Activated CD8-positive, alpha-beta T cell treated with anti-CD3 and anti-CD28 coated beads for 36 hours (primary cell): ENCODE measurements at regions not wholly inside any gene's neighbourhood (a gene's known extent, or its start where the extent isn't known, plus 50 kb on each side); places are given as distances from the start of the nearest gene placed in this dataset.

Experiments used
- ATAC-seq: fragments of 200-7000 bp; cut with Tn5 transposase; one replicate; pipeline ENCODE4 v1.10.0; 2021; ENCODE audit warnings: mild to moderate bottlenecking, moderate library complexity
- CTCF ChIA-PET: fragments of 350-600 bp; sonication (Branson Sonifier 250); formaldehyde crosslinking; loops from one replicate; lab custom pipeline; 2021; ENCODE audit warnings: antibody characterized with exemption; lab: Charles Lee
- POLR2A ChIA-PET: fragments of 350-600 bp; sonication (Branson Sonifier 250); formaldehyde crosslinking; loops from one replicate; lab custom pipeline; 2021; ENCODE audit warnings: antibody characterized with exemption; lab: Charles Lee
- DNase-seq: peaks from one replicate; pipeline ENCODE4 v3.0.0-alpha.2; 2020
- H3K27ac Mint-ChIP-seq: one replicate; pipeline ENCODE4 v1.8.0; 2021; ENCODE audit warnings: mild to moderate bottlenecking, mixed read lengths
- H3K27me3 Mint-ChIP-seq: one replicate; pipeline ENCODE4 v1.8.0; 2021; ENCODE audit warnings: mixed read lengths
- H3K36me3 Mint-ChIP-seq: one replicate; pipeline ENCODE4 v1.8.0; 2021; ENCODE audit warnings: low read depth, mixed read lengths
- H3K4me1 Mint-ChIP-seq: one replicate; pipeline ENCODE4 v1.8.0; 2021; ENCODE audit warnings: low read depth, mixed read lengths
- H3K4me3 Mint-ChIP-seq: one replicate; pipeline ENCODE4 v1.8.0; 2021; ENCODE audit warnings: mild to moderate bottlenecking, moderate library complexity, mixed read lengths
- H3K9me3 Mint-ChIP-seq: one replicate; pipeline ENCODE4 v1.8.0; 2021; ENCODE audit warnings: mixed read lengths
- intact Hi-C: fragments of 100-400 bp; cut with micrococcal nuclease; formaldehyde crosslinking; loops from one replicate; pipeline ENCODE4 v1.10.0; 2022
- TF ChIP-seq, protein P1 (sequence below): fragments of 200-600 bp; IDR thresholded peaks from one replicate; pipeline ENCODE4 v1.8.0; 2022; ENCODE audit warnings: antibody characterized with exemption, mild to moderate bottlenecking

DNA sequence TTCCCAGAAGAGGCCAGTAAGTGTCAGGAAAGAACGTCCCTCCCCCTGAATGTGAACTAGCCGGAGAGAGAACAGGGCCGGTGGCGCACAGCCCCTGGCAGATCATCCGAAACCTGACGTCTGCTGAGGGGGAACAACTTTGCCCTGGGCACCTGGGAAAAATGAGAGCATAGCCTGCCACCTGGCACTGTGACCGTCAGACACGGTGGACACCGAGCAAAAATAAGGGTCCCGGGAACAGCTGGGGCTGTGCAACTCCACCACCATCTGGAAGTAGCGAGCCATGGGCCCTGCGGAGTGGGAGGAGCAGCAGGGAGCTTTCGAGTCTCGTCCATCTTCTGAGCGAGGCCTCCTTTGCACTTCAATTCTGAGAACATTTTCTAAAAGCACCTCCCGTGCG is 110.8 kb downstream of the EDN3 start:
- CTCF ChIA-PET = no interaction called here
- no peaks in the 10 kb centered on the region for H3K4me1 Mint-ChIP-seq
- H3K27ac Mint-ChIP-seq = no peak overlapping the region
- intact Hi-C loops = no loop called here
- H3K9me3 Mint-ChIP-seq = no peaks in the 10 kb centered on the region
- TF ChIP-seq, protein P1, sequence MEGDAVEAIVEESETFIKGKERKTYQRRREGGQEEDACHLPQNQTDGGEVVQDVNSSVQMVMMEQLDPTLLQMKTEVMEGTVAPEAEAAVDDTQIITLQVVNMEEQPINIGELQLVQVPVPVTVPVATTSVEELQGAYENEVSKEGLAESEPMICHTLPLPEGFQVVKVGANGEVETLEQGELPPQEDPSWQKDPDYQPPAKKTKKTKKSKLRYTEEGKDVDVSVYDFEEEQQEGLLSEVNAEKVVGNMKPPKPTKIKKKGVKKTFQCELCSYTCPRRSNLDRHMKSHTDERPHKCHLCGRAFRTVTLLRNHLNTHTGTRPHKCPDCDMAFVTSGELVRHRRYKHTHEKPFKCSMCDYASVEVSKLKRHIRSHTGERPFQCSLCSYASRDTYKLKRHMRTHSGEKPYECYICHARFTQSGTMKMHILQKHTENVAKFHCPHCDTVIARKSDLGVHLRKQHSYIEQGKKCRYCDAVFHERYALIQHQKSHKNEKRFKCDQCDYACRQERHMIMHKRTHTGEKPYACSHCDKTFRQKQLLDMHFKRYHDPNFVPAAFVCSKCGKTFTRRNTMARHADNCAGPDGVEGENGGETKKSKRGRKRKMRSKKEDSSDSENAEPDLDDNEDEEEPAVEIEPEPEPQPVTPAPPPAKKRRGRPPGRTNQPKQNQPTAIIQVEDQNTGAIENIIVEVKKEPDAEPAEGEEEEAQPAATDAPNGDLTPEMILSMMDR = no peak
- no peak for DNase-seq
- no peaks in the 10 kb centered on the region for H3K36me3 Mint-ChIP-seq
- H3K27me3 Mint-ChIP-seq = peaks cover 2% of the 10 kb centered on the region
- POLR2A ChIA-PET = no interaction called here
- ATAC-seq = no peak
- no peak overlapping the region for H3K4me3 Mint-ChIP-seq

DNA sequence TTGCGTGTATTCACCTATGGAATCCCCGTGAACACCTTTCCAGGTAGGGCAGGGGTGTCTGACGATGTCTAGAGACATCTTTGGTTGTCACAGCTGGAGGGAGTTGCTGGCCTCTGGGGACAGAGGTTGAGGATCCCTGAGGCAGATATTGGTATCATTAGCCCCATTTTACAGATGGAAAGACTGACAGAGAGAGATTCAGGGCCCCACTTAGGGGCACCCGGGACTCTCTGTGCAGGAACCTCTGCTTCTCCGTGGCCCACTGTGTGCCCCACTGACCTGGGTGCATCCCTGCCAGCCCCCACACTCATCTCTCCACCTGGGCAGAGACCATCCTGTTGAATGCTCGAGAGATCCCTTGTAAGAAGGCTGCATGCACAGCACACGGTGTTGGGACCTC is 111.2 kb downstream of the EDN3 start:
- ATAC-seq = no peak
- no peak overlapping the region for H3K4me3 Mint-ChIP-seq
- H3K27ac Mint-ChIP-seq = no peak overlapping the region
- CTCF ChIA-PET = interaction anchor here (2.0 kb wide), 1 partner anchor 44 kb away, joined by 6 read pairs; no protein-coding TSS in a partner anchor
- POLR2A ChIA-PET = no interaction called here
- peaks cover 2% of the 10 kb centered on the region for H3K27me3 Mint-ChIP-seq
- H3K36me3 Mint-ChIP-seq = no peaks in the 10 kb centered on the region
- intact Hi-C loops = no loop called here
- TF ChIP-seq, protein P1 = no peak
- no peaks in the 10 kb centered on the region for H3K9me3 Mint-ChIP-seq
- H3K4me1 Mint-ChIP-seq = no peaks in the 10 kb centered on the region
- DNase-seq = no peak

DNA sequence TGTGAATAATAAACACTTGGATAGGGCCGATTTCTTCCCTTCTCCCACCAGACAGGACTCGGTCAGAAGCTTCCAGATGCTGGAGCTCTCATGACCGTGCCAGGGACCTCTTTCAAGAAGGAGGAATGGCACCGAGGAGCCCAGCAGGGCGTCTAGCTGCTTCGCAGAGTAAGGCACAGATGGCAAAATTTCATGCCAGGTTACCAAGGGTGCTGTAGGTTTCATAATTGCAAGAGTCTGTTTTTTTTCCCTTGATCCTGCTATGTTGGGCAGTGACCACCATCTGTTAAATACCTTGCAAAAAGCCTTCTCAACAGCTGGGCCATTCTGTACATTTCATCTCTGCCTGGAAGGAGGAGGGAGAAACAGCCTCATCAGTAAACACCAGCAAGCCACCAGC is 111.8 kb downstream of the EDN3 start:
- CTCF ChIA-PET = interaction anchor here (1.0 to 2.0 kb wide), 2 partner anchors 8 to 44 kb away, joined by 3 to 6 read pairs; no protein-coding TSS in a partner anchor
- intact Hi-C loops = no loop called here
- ATAC-seq (no peak), DNase-seq (no peak)
- H3K4me1 Mint-ChIP-seq = no peaks in the 10 kb centered on the region
- no peaks in the 10 kb centered on the region for H3K9me3 Mint-ChIP-seq
- POLR2A ChIA-PET = interaction anchor here (0.7 to 0.8 kb wide), 2 partner anchors 224 to 239 kb away, joined by 3 read pairs; no protein-coding TSS in a partner anchor
- TF ChIP-seq, protein P1 = no peak
- H3K36me3 Mint-ChIP-seq = no peaks in the 10 kb centered on the region
- no peak overlapping the region for H3K4me3 Mint-ChIP-seq
- H3K27me3 Mint-ChIP-seq = peaks cover 2% of the 10 kb centered on the region
- H3K27ac Mint-ChIP-seq = no peak overlapping the region

DNA sequence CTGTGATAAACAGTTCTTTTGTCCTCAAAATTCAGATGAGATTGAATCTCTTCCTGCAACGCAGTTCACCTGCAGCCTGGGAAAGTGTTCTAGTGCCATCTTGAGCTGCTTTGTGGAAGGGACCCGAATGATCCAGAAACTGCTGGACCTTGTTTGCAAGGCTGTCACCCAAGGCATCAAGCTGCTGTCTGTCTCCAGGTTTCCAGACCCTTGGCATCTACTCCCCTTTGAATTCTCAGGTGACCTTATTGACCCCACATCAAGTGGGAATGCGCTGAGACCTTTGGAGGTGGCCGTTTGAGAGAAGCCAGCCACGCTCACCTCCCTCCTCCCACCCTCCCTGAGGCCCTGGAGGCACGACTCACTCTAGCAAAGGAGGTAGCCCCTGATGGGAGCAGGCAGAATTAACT is 112.5 kb downstream of the EDN3 start:
- peaks cover 6% of the 10 kb centered on the region for H3K27me3 Mint-ChIP-seq
- POLR2A ChIA-PET = no interaction called here
- TF ChIP-seq, protein P1 = no peak
- no peaks in the 10 kb centered on the region for H3K36me3 Mint-ChIP-seq
- no peaks in the 10 kb centered on the region for H3K9me3 Mint-ChIP-seq
- CTCF ChIA-PET = interaction anchor here (1.0 to 2.0 kb wide), 2 partner anchors 8 to 43 kb away, joined by 3 to 6 read pairs; no protein-coding TSS in a partner anchor
- H3K4me3 Mint-ChIP-seq = no peak overlapping the region
- DNase-seq = no peak
- no peak overlapping the region for H3K27ac Mint-ChIP-seq
- no peaks in the 10 kb centered on the region for H3K4me1 Mint-ChIP-seq
- intact Hi-C loops = no loop called here
- ATAC-seq = no peak

DNA sequence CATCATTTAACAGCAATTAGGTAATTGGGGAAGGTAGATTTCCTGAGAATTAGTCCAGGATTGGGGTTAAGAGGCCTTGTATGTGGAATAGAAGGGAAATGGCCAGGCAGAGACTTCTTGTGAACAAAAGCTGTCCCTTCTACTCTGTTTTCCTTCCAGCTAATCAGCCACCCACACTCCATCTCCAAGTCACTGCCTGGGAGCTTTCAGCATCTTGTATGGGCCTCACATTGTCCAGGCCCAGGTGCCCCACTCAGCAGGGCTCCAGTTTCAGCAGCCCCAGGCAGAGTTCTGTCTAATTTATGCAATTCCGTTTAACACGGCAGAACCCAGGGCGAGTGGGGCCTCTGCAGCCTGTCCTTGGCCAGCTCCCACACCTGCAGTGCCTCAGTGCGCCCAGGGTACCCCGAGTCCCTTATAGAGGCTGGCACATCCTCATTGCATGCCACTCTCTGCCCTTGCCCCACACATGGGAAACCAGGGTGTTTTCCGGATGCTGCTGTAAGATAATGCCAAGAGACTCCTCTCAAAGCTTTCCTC is 113.0 kb downstream of the EDN3 start:
- DNase-seq = no peak
- no peaks in the 10 kb centered on the region for H3K4me1 Mint-ChIP-seq
- ChIA-PET CTCF (interaction anchor here (2.0 kb wide), 1 partner anchor 42 kb away, joined by 6 read pairs; no protein-coding TSS in a partner anchor), POLR2A (no interaction called here)
- H3K36me3 Mint-ChIP-seq = no peaks in the 10 kb centered on the region
- peaks cover 6% of the 10 kb centered on the region for H3K27me3 Mint-ChIP-seq
- no peaks in the 10 kb centered on the region for H3K9me3 Mint-ChIP-seq
- intact Hi-C loops = no loop called here
- TF ChIP-seq, protein P1 = no peak
- no peak overlapping the region for H3K27ac Mint-ChIP-seq
- no peak for ATAC-seq
- H3K4me3 Mint-ChIP-seq = no peak overlapping the region
